Mesothelial cell of epicardium (in vitro differentiated cells): ENCODE measurements at regions not wholly inside any gene's neighbourhood (a gene's known extent, or its start where the extent isn't known, plus 50 kb on each side); places are given as distances from the start of the nearest gene placed in this dataset.

ENCODE experiments used
- DNase-seq, 2 experiments: peaks; one replicate each; pipeline ENCODE4 v3.0.0; 2021; ENCODE audit warnings: low spot score in 2 of 2; ENCODE audit not compliant: unreplicated experiment in 2 of 2
- H3K27ac Mint-ChIP-seq: 2 replicates; pipeline ENCODE4 v1.8.0; 2021; ENCODE audit warnings: mixed read lengths
- H3K27me3 Mint-ChIP-seq: 2 replicates; pipeline ENCODE4 v1.8.0; 2021; ENCODE audit warnings: low read depth, mixed read lengths
- H3K36me3 Mint-ChIP-seq: 2 replicates; pipeline ENCODE4 v1.8.0; 2021; ENCODE audit warnings: mixed read lengths
- H3K4me1 Mint-ChIP-seq: 2 replicates; pipeline ENCODE4 v1.8.0; 2021; ENCODE audit warnings: mixed read lengths
- H3K4me3 Mint-ChIP-seq: 2 replicates; pipeline ENCODE4 v1.8.0; 2021; ENCODE audit warnings: mild to moderate bottlenecking, moderate library complexity, mixed read lengths
- H3K9me3 Mint-ChIP-seq: 2 replicates; pipeline ENCODE4 v1.8.0; 2021; ENCODE audit warnings: mixed read lengths
- TF ChIP-seq, protein P1 (sequence below): fragments of 200-600 bp; sonication (generic); IDR thresholded peaks from one replicate; pipeline ENCODE4 v1.5.0; 2021; ENCODE audit warnings: antibody characterized with exemption; ENCODE audit not compliant: unreplicated experiment

DNA sequence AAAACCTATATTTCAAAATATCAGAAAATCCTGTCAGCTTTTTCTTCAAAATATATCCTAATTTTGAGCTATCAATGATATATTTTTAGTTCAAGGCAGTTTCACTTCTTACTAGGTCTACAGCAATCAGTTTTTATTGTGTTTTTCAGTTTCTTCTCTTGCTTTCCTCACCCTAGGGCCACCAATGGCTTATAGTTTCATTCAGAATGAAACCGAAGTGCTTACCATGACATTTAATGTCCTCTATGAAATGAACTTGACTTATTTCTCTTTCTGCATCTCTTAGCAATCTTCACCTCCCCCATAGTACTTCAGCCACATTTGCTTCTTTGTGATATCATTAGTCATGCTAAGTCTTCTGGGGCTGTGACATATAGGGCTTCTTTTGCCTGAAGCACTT, 100.3 kb downstream of the ARL5B start:
- Mint-ChIP-seq H3K9me3 (no peaks in the 10 kb centered on the region), H3K27ac (no peak overlapping the region), H3K36me3 (no peaks in the 10 kb centered on the region), H3K4me1 (no peaks in the 10 kb centered on the region), H3K4me3 (no peak overlapping the region), H3K27me3 (peaks cover 5% of the 10 kb centered on the region)
- DNase-seq, result no peak
- TF ChIP-seq, protein P1, sequence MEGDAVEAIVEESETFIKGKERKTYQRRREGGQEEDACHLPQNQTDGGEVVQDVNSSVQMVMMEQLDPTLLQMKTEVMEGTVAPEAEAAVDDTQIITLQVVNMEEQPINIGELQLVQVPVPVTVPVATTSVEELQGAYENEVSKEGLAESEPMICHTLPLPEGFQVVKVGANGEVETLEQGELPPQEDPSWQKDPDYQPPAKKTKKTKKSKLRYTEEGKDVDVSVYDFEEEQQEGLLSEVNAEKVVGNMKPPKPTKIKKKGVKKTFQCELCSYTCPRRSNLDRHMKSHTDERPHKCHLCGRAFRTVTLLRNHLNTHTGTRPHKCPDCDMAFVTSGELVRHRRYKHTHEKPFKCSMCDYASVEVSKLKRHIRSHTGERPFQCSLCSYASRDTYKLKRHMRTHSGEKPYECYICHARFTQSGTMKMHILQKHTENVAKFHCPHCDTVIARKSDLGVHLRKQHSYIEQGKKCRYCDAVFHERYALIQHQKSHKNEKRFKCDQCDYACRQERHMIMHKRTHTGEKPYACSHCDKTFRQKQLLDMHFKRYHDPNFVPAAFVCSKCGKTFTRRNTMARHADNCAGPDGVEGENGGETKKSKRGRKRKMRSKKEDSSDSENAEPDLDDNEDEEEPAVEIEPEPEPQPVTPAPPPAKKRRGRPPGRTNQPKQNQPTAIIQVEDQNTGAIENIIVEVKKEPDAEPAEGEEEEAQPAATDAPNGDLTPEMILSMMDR, result no peak

DNA sequence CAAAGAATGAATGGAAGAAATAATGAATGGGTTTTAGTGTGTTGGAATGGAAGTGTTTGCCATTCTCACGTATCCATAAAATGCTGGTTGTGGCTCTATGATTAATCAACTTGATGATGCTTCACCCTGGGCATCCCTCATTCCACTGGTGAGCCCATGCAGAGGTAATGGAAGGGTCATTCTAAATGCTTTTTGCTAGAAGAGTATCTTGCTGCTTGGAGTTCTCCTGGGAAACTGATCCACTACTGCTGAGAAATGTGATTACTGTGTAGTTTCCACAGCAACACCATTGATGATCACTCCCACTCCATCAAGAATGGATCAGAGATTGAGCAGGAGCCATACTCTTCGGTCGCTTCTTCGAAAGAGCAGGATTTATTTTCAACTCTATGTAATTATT, 101.6 kb downstream of the ARL5B start:
- no peaks in the 10 kb centered on the region for H3K4me1 Mint-ChIP-seq
- DNase-seq, result no peak
- no peaks in the 10 kb centered on the region for H3K9me3 Mint-ChIP-seq
- H3K4me3 Mint-ChIP-seq, result no peak overlapping the region
- peaks cover 5% of the 10 kb centered on the region for H3K27me3 Mint-ChIP-seq
- H3K36me3 Mint-ChIP-seq, result no peaks in the 10 kb centered on the region
- H3K27ac Mint-ChIP-seq, result no peak overlapping the region
- TF ChIP-seq, protein P1, result no peak

DNA sequence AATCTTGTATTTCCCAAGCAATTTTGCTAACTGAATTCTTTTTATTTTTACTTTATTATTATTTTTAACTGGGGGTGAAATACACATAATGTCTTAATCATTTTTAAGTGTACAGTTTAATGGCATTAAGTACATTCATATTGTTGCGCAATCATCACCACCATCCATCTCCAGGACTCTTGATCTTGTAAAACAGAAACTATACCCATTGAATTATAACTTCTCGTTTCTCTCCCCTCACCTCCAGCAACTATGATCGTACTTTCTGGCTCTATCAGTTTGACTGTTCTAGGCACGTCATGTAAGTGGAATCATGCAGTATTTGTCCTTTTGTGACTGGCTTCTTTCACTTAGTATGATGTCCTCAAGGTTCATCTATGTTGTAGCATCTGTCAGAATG, 108.8 kb downstream of the ARL5B start:
- H3K4me1 Mint-ChIP-seq, result no peaks in the 10 kb centered on the region
- peaks cover 12% of the 10 kb centered on the region for H3K27me3 Mint-ChIP-seq
- TF ChIP-seq, protein P1, result no peak
- no peak overlapping the region for H3K4me3 Mint-ChIP-seq
- H3K9me3 Mint-ChIP-seq, result peaks cover 15% of the 10 kb centered on the region
- H3K36me3 Mint-ChIP-seq, result no peaks in the 10 kb centered on the region
- no peak for DNase-seq
- no peak overlapping the region for H3K27ac Mint-ChIP-seq

DNA sequence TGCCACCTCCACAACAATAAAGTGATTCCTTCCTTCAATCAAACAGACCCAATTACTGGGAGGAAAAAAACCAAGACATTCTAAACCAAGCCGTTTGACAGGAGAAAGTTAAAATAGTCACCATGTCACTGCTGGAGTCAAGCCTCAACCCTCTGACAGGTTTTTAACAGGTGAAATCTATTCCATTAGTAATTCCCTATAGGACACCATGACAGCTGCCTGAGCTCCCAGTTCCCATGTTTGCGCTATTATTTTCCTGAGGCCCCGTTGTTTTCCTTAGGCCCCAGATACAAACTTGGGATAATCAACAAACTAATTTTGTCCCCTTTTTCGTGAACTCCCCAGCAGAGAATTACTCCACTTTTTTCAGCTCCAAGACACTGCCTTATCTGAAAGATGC, 113.9 kb downstream of the ARL5B start:
- TF ChIP-seq, protein P1, result no peak
- H3K27me3 Mint-ChIP-seq, result peaks cover 10% of the 10 kb centered on the region
- no peak for DNase-seq
- no peak overlapping the region for H3K27ac Mint-ChIP-seq
- no peaks in the 10 kb centered on the region for H3K36me3 Mint-ChIP-seq
- H3K9me3 Mint-ChIP-seq, result peaks cover 15% of the 10 kb centered on the region
- no peaks in the 10 kb centered on the region for H3K4me1 Mint-ChIP-seq
- H3K4me3 Mint-ChIP-seq, result no peak overlapping the region

GRCh38 chr10:18777258-18777657, 118.0 kb downstream of the ARL5B start:
- peaks cover 8% of the 10 kb centered on the region for H3K27me3 Mint-ChIP-seq
- H3K9me3 Mint-ChIP-seq, result no peaks in the 10 kb centered on the region
- DNase-seq, result no peak
- TF ChIP-seq, protein P1, result no peak
- H3K4me1 Mint-ChIP-seq, result no peaks in the 10 kb centered on the region
- no peaks in the 10 kb centered on the region for H3K36me3 Mint-ChIP-seq
- H3K27ac Mint-ChIP-seq, result no peak overlapping the region
- H3K4me3 Mint-ChIP-seq, result no peak overlapping the region

DNA sequence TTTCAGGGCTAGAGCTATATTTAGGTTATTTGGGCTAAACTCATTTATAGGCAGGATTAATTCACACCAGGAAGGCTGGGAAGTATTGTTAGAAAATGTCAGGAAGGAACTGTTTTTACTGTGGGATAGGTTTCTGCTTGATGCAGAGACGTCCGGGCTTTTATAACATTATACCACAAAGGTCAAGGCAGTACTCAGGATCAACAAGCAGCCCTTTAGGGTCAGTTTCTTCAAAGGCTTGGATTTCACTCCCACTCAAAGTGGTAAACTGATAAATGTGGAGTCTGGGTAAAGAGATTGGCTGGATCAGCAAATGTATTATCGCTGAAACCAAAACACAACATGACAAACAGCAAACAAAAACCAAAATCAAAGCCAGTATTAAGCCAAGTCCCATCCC, 127.2 kb downstream of the ARL5B start:
- Mint-ChIP-seq H3K36me3 (peaks cover 2% of the 10 kb centered on the region), H3K27me3 (peaks cover 3% of the 10 kb centered on the region), H3K4me1 (no peaks in the 10 kb centered on the region), H3K27ac (no peak overlapping the region), H3K4me3 (no peak overlapping the region), H3K9me3 (peaks cover 34% of the 10 kb centered on the region)
- TF ChIP-seq, protein P1, result no peak
- DNase-seq, result no peak
